Motor neuron (in vitro differentiated cells): ENCODE measurements at regions not wholly inside any gene's neighbourhood (a gene's known extent, or its start where the extent isn't known, plus 50 kb on each side); places are given as distances from the start of the nearest gene placed in this dataset.
"Not testable (repeated sequence)": the region's sequence is repeated elsewhere in the genome, so short reads cannot be mapped to it uniquely, and the experiment has no call there.

Experiments used
- ATAC-seq, 8 experiments: fragments of 200-7000 bp; cut with Tn5 transposase; replicated peaks in 6 of 8; 2 replicates each; pipeline ENCODE4 v1.8.0; 2021; ENCODE audit warnings: mild to moderate bottlenecking in 8 of 8, moderate library complexity in 8 of 8
- H3K27ac ChIP-seq, 2 donors: fragments of 250-450 bp; sonication (Bioruptor Pico); 2 replicates each; pipeline ENCODE4 v1.9.0; 2021; ENCODE audit warnings: antibody characterized with exemption in 2 of 2, mild to moderate bottlenecking in 2 of 2, moderate library complexity in 1 of 2
- H3K4me1 ChIP-seq, 2 donors: fragments of 250-450 bp; sonication (Bioruptor Pico); replicated peaks in 1 of 2; 2 replicates each; pipeline ENCODE4 v1.6.1; 2021; ENCODE audit warnings: antibody characterized with exemption in 2 of 2, mild to moderate bottlenecking in 2 of 2, moderate library complexity in 1 of 2
- H3K4me3 ChIP-seq, 5 donors: fragments of 250-450 bp; sonication (Bioruptor Pico); 2 replicates each; pipeline ENCODE4 v1.9.0; 2021; ENCODE audit warnings: antibody characterized with exemption in 5 of 5, mild to moderate bottlenecking in 5 of 5, moderate library complexity in 4 of 5
- WGBS, 10 experiments: fragments of 450-650 bp; shearing (Covaris generic); methylation state at CpG; one replicate each; pipeline ENCODE4 v1.0.0; 2022; 5-methylcytosine and 5-hydroxymethylcytosine counted together
- in situ Hi-C, 9 experiments: fragments of 400-800 bp; cut with MboI; loops; one replicate each; pipeline ENCODE4 v1.15.0; 2021; ENCODE audit warnings: low sequenced_read_pairs in 9 of 9, low pct_unique_long_range_greater_than_20kb in 2 of 9; ENCODE audit not compliant: unreplicated experiment in 9 of 9

DNA sequence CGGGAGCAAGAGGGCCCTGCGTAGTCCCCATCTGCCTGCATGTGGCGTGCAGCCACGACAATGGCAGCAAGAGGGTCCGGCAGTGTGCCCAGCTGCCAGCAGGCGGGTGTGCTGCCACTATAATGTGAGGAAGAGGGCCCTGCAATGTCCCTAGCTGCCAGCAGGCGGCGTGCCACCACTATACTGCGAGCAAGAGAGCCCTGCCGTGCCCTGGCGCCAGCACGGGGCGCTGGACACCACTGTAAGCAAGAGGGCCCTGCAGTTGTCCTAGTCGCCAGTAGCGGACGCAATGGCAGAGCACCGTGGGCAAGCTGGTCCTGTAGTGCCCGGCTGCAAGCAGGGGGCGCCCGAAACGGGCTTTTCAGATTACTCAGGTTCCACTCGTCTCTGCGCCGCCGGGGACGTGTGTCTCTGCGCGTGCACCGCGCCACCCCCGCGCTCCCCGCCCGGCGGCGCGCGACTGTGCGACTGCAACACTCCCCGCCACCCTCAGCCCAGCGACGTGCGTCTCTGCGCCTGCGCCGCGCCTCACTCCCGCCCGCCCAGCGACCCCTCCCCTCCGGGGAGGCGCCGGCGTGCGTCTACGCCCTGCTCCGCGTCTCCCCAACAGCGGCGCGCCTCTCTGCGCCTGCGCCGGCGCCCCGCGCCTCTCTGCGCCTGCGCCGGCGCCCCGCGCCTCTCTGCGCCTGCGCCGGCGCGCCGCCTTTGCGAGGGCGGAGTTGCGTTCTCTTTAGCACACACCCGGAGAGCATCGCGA lies 159.4 kb upstream of the FRG2B start:
- in situ Hi-C loops, H3K4me1 ChIP-seq, H3K4me3 ChIP-seq, ATAC-seq, H3K27ac ChIP-seq: not testable (repeated sequence)
- WGBS, 10 experiments, result no CpG with 5 or more reads among the region's 85 CpGs

DNA sequence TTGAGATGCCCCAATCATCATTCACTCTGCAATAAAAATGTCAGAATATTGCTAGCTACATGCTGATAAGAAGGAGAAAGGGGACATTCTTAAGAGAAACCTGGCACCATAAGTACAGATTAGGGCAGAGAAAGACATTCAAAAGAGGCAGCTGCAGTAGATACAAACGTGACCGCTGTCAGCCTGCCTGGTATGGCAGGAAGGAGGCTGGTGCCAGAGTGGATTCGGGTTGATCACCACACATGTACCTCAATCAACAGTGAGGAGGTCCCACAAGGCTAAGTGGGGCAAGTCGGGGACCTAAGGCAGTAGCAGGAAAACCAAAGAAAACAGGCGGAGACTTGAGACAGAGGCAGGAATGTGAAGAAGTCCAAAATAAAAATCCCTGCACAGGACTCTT lies 158.6 kb upstream of the FRG2B start:
- H3K4me1 ChIP-seq, H3K4me3 ChIP-seq, in situ Hi-C loops, ATAC-seq, H3K27ac ChIP-seq: not testable (repeated sequence)
- no CpG with 5 or more reads among the region's 5 CpGs for WGBS, 10 experiments

DNA sequence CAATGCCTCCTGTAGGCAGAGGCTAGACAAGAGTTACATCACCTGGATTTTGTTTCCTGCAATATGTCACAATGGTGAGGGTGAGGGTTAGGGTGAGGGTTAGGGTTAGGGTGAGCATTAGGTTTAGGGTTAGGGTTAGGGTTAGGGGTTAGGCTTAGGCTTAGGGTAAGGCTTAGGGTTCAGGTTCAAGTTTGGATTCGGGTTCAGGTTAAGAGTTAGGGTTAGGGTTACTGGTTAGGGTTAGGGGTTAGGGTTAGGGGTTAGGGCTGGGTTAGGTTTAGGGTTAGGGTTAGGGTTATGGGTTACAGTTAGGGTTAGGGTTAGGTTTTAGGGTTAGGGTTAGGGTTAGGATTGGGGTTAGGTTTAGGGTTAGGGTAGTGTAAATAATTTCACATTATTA lies 138.7 kb upstream of the FRG2B start:
- in situ Hi-C loops, result not testable (repeated sequence)
- WGBS, 10 experiments, result no CpG with 5 or more reads among the region's 1 CpG

DNA sequence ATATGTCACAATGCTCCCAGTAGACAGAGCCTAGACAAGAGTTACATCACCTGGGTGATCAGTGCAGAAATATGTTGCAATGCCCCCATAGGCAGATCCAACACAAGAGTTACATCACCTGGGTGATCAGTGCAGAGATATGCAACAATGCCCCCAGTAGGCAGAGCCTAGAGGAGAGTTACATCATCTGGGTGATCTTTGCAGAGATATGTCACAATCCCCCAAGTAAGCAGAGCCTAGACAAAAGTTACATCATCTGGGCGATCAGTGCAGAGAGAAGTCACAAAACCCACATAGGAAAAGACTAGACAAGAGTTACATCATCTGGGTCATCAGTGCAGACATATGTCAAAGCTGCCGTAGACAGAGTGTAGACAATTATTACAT lies 138.2 kb upstream of the FRG2B start:
- no CpG with 5 or more reads among the region's 2 CpGs for WGBS, 10 experiments
- H3K4me3 ChIP-seq, H3K27ac ChIP-seq, H3K4me1 ChIP-seq, in situ Hi-C loops: not testable (repeated sequence)
- peak in 4 of 8 experiments; percentile 48 to 72 (median 61) for ATAC-seq

More for the DNA sequence above, 138.7 kb upstream of the FRG2B start:
- H3K4me3 ChIP-seq, H3K27ac ChIP-seq, ATAC-seq, H3K4me1 ChIP-seq: not testable (repeated sequence)

DNA sequence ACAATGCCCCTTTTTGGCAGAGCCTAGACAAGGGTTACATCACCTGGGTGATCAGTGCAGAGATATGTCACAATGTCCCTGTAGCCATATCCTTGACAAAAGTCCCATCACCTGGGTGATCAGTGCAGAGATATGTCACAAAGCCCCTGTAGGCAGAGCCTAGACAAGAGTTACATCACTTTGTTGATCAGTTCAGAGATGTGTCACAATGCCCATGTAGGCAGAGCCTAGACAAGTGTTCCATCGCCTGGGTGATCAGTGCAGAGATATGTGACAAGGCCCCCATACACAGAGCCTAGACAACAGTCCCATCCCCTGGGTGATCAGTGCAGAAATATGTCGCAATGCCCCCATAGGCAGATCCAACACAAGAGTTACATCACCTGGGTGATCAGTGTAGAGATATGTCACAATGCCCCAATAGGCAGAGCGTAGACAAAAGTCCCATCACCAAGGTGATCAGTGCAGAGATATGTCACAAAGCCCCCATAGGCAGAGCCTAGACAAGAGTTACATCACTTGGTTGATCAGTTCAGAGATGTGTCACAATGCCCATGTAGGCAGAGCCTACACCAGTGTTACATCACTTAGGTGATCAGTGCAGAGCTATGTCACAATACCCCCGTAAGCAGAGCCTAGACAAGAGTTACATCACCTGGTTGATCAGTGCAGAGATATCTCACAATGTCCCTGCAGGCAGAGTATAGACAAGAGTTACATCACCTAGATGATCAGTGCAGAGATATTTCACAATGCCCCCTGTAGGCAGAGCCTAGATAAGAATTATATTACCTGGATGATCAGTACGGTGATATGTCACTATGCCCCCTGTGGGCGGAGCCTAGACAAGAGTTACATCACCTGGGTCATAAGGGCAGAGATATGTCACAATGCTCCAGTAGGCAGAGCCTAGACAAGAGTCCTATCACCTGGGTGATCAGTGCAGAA lies 137.6 kb upstream of the FRG2B start:
- H3K4me1 ChIP-seq, in situ Hi-C loops, H3K27ac ChIP-seq, H3K4me3 ChIP-seq: not testable (repeated sequence)
- 37 to 92% (median 40%) methylated on average over 1 to 5 of the region's 6 CpGs; no CpG with 5 or more reads in 7 of the 10 experiments for WGBS, 10 experiments
- ATAC-seq, result peak in 3 of 8 experiments; percentile 20 to 38 (median 21)

DNA sequence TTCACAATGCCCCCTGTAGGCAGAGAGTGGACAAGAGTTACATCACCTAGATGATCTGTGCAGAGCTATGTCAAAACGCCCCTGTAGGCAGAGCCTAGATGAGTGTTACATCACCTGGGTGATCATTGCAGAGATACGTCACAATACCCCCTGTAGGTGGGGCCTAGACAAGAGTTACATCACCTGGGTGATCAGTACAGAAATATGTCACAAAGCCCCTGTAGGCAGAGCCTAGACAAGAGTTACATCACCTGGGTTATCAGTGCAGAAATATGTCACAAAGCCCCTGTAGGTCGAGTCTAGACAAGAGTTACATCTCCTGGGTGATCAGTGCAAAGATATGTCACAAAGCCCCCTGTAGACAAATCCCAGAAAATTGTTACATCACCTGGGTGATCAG lies 136.6 kb upstream of the FRG2B start:
- ATAC-seq, H3K4me1 ChIP-seq, in situ Hi-C loops, H3K4me3 ChIP-seq, H3K27ac ChIP-seq: not testable (repeated sequence)
- no CpG with 5 or more reads among the region's 3 CpGs for WGBS, 10 experiments

DNA sequence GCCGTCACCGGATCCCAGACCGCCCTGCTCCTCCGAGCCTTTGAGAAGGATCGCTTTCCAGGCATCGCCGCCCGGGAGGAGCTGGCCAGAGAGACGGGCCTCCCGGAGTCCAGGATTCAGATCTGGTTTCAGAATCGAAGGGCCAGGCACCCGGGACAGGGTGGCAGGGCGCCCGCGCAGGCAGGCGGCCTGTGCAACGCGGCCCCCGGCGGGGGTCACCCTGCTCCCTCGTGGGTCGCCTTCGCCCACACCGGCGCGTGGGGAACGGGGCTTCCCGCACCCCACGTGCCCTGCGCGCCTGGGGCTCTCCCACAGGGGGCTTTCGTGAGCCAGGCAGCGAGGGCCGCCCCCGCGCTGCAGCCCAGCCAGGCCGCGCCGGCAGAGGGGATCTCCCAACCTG lies 127.0 kb upstream of the FRG2B start:
- ATAC-seq, in situ Hi-C loops, H3K4me1 ChIP-seq, H3K27ac ChIP-seq, H3K4me3 ChIP-seq: not testable (repeated sequence)
- no CpG with 5 or more reads among the region's 39 CpGs for WGBS, 10 experiments
